Activated T-cell treated with anti-CD3 and anti-CD28 coated beads, Interleukin-2, amount 50 U/mL, for 24 hours (primary cell): ENCODE measurements at regions not wholly inside any gene's neighbourhood (a gene's known extent, or its start where the extent isn't known, plus 50 kb on each side); places are given as distances from the start of the nearest gene placed in this dataset.
"Not testable (repeated sequence)": the region's sequence is repeated elsewhere in the genome, so short reads cannot be mapped to it uniquely, and the experiment has no call there.

Experiments
- DNase-seq: peaks from one replicate; pipeline ENCODE4 v3.0.0-alpha.2; 2020
- H3K27ac Mint-ChIP-seq: 2 replicates; pipeline ENCODE4 v1.8.0; 2020; ENCODE audit warnings: mild to moderate bottlenecking, mixed read lengths
- H3K27me3 Mint-ChIP-seq: 2 replicates; pipeline ENCODE4 v1.8.0; 2020; ENCODE audit warnings: mixed read lengths
- H3K36me3 Mint-ChIP-seq: 2 replicates; pipeline ENCODE4 v1.8.0; 2020; ENCODE audit warnings: low read depth, mixed read lengths
- H3K4me1 Mint-ChIP-seq: 2 replicates; pipeline ENCODE4 v1.8.0; 2020; ENCODE audit warnings: low read depth, mixed read lengths
- H3K4me3 Mint-ChIP-seq: 2 replicates; pipeline ENCODE4 v1.8.0; 2020; ENCODE audit warnings: mild to moderate bottlenecking, moderate library complexity, mixed read lengths
- H3K9me3 Mint-ChIP-seq: 2 replicates; pipeline ENCODE4 v1.8.0; 2020; ENCODE audit warnings: mixed read lengths

DNA sequence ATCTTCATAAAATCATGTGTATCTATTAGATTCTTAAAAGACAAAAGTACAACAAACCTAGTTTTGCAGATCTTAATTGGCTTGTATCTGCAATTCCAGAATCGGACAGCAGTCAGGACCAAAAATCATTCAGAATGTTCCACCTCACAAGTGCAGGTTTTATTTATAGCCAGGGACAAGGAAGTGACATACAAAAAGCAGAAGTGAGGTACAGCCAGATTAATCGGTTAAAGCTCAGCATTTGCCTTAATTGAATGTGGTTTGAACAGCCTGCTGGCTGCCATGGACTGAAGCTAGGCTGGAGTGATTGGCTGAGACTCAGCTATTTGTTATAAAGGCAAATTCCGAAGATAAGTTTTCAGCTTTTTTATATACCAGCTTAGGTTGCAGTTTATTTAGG is 932.6 kb downstream of the C4orf33 start:
- Mint-ChIP-seq H3K27me3 (no peaks in the 10 kb centered on the region), H3K4me1 (no peaks in the 10 kb centered on the region), H3K4me3 (no peak overlapping the region), H3K36me3 (no peaks in the 10 kb centered on the region), H3K9me3 (no peaks in the 10 kb centered on the region), H3K27ac (no peak overlapping the region)
- DNase-seq, result no peak

DNA sequence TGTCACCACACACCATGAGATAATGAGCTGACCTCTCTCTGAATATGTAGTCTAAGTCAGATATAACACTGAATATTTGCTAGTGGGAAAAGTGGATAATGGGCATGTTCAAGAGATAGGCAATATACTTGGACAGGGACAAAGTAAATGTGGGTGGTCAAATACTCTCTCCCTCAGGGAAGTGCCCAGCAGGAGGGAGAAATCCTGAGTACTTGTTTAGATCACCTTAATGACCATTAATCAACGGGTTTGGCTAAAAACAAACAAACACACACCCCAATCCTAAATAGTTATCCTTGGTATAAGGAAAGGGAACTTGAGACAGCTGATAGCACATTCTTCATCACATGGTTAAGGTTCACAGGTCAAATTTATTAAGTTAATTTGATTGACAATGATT is 933.5 kb downstream of the C4orf33 start:
- DNase-seq, result no peak
- no peak overlapping the region for H3K27ac Mint-ChIP-seq
- H3K4me3 Mint-ChIP-seq, result no peak overlapping the region
- H3K36me3 Mint-ChIP-seq, result no peaks in the 10 kb centered on the region
- no peaks in the 10 kb centered on the region for H3K27me3 Mint-ChIP-seq
- H3K9me3 Mint-ChIP-seq, result no peaks in the 10 kb centered on the region
- no peaks in the 10 kb centered on the region for H3K4me1 Mint-ChIP-seq

DNA sequence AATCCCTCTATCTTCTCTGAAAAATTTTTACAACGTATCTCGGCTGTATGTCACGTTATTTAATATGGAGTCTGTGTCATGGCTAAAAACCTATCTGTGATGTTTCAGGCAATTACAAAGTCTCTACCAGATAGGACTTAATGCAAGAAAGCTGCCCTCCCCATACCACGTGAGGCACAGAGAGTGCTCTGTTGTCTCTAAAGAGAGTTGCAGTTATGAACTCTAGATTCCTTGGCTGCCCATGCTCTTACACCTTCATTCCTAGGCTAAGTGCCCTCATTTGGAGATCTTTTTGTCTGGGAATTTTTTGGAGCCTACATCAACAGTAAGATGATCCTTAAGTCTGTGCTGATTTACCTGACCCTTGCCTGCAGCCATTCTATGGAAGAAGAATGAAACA is 935.9 kb downstream of the C4orf33 start:
- no peaks in the 10 kb centered on the region for H3K9me3 Mint-ChIP-seq

DNA sequence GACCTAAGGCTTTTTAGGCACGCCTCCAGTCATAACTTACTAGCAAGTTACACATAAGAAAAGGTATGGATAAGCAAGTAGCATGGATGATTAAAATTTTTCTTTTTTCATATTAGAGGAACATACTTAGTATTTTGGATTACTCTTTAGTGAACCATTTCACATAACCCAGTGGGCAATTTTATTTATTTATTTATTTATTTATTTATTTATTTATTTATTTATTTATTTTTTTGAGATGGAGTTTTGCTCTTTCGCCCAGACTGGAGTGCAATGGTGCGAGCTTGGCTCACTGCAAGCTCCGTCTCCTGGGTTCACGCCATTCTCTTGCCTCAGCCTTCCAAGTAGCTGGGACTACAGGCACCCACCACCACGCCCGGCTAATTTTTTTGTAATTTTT is 937.7 kb downstream of the C4orf33 start:
- H3K27ac Mint-ChIP-seq, H3K4me1 Mint-ChIP-seq, H3K9me3 Mint-ChIP-seq, H3K27me3 Mint-ChIP-seq, DNase-seq, H3K4me3 Mint-ChIP-seq, H3K36me3 Mint-ChIP-seq: not testable (repeated sequence)

More for the DNA sequence above, 935.9 kb downstream of the C4orf33 start:
- H3K27me3 Mint-ChIP-seq, result no peaks in the 10 kb centered on the region
- H3K4me3 Mint-ChIP-seq, result no peak overlapping the region
- H3K36me3 Mint-ChIP-seq, result no peaks in the 10 kb centered on the region
- no peak for DNase-seq
- H3K4me1 Mint-ChIP-seq, result no peaks in the 10 kb centered on the region
- no peak overlapping the region for H3K27ac Mint-ChIP-seq

DNA sequence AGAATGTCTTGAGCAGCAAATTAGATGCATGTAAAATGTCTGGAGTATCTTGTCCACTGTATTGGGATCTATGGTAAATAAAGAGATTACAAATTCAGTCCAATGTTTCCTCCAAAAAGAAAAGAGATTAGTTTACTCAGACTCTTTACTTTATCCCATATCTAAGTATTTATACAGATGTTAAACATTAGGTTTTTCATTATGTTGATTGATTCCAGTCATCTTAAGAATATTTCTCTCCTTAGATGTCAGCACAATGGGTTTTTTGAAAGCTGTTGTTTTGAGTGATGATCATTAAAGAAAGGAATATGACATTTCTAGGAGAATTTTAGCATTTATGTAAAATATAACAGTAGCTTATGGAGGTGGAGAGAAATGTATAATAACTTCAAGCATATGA is 938.9 kb downstream of the C4orf33 start:
- Mint-ChIP-seq H3K4me1 (no peaks in the 10 kb centered on the region), H3K9me3 (no peaks in the 10 kb centered on the region), H3K36me3 (no peaks in the 10 kb centered on the region), H3K27me3 (no peaks in the 10 kb centered on the region), H3K4me3 (no peak overlapping the region), H3K27ac (no peak overlapping the region)
- no peak for DNase-seq

DNA sequence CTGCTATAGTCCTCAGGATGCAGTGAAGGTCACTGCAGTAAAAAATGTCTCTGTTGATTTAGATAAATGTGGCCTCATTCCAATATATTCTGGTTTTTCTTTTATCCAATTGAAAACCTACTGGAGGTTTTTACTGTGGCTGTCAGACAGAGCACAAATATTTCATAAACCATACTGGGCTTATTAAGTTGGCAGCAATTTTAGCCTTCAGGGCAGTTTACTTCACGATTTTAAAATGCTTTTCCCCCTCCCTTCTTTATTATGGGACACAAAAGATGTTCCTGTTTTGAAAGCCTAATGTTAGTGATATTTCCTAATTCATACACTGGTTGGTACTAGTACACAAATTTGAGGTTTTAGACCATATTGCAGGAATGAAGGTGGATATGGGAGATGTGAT is 939.4 kb downstream of the C4orf33 start:
- H3K4me3 Mint-ChIP-seq, result no peak overlapping the region
- H3K9me3 Mint-ChIP-seq, result no peaks in the 10 kb centered on the region
- no peaks in the 10 kb centered on the region for H3K27me3 Mint-ChIP-seq
- no peaks in the 10 kb centered on the region for H3K4me1 Mint-ChIP-seq
- no peak for DNase-seq
- H3K27ac Mint-ChIP-seq, result no peak overlapping the region
- no peaks in the 10 kb centered on the region for H3K36me3 Mint-ChIP-seq

DNA sequence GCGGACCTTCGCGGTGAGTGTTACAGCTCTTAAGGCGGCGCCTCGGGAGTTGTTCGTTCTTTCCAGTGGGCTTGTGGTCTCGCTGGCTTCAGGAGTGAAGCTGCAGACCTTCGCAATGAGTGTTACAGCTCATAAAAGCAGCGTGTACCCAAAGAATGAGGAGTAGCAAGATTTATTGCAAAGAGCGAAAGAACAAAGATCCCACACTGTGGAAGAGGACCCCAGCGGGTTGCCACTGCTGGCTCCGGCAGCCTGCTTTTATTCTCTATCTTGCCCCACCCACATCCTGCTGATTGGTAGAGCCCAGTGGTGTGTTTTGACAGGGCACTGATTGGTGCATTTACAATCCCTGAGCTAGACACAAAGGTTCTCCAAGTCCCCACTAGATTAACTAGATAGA is 941.9 kb downstream of the C4orf33 start:
- DNase-seq, H3K36me3 Mint-ChIP-seq, H3K27ac Mint-ChIP-seq, H3K9me3 Mint-ChIP-seq, H3K4me1 Mint-ChIP-seq, H3K4me3 Mint-ChIP-seq, H3K27me3 Mint-ChIP-seq: not testable (repeated sequence)

DNA sequence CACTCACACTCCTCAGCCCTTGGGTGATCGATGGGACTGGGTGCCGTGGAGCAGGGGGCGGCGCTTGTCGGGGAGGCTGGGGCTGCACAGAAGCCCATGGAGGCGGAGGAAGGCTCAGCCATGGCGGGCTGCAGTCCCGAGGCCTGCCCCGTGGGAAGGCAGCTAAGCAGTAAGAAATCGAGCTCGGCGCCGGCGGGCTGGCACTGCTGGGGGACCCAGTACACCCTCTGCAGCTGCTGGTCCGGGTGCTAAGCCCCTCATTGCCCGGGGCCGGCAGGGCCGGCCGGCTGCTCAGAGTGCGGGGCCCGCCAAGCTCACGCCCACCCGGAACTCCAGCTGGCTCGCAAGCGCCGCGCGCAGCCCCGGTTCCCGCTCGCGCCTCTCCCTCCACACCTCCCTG is 942.6 kb downstream of the C4orf33 start:
- not testable (repeated sequence) for H3K4me1 Mint-ChIP-seq, H3K27ac Mint-ChIP-seq, H3K9me3 Mint-ChIP-seq, H3K36me3 Mint-ChIP-seq, H3K27me3 Mint-ChIP-seq, H3K4me3 Mint-ChIP-seq, DNase-seq

DNA sequence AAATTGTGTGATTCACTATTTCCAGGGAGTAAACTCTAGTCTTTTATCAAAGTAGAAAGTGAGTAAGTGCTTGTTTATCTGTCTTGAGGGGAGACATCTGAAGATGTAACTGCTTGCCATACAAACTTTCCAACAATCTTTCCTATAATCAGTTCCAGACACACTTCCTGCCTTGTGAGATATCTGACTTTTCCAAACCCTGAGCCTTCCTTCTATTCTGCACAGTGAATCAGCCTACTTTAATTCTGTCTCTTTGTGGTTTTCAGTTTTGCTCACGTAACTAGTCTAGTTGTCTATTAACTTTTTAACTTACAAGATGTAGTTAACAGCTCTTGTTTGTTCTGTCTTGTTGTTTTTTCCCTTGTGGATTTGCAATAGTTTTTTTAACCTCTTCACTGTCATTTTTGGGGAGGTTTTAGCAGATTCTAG is 947.8 kb downstream of the C4orf33 start:
- no peak for DNase-seq
- no peak overlapping the region for H3K4me3 Mint-ChIP-seq
- no peaks in the 10 kb centered on the region for H3K36me3 Mint-ChIP-seq
- H3K27ac Mint-ChIP-seq, result no peak overlapping the region
- H3K9me3 Mint-ChIP-seq, result no peaks in the 10 kb centered on the region
- no peaks in the 10 kb centered on the region for H3K4me1 Mint-ChIP-seq
- no peaks in the 10 kb centered on the region for H3K27me3 Mint-ChIP-seq

DNA sequence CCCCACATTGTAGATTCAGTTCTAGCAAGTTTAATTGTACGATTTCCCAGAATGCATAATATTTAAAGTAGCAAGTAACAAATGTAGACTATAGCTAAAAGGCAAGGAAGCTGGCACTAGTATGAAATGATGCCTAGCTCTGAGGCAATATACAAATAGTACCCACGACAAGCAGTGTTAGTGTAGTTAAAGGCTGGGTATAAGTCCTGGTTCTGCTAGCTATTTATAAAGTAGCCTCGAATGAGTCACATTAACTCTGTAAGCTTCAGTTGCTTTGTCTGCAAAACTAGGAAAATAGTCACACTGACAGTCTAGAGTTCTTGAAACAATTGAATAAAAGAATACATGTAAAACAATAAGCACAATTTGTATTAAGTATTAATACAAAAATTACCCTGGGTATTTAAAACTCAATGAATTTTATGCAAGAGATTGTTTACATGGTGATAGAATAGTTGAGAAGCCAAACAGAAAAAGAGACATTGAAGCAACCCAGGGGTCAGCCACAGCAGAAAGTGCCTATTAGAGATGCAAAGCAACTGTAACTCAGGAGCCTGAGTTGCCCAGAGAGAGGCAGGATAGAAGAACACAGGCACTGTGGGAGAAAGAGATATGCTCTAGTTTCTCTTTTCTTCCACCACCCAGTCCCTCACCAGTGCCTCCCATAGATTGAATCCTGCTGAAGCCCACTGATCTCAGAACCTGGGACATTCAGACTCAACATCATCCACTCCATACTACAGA is 949.0 kb downstream of the C4orf33 start:
- no peaks in the 10 kb centered on the region for H3K27me3 Mint-ChIP-seq
- no peaks in the 10 kb centered on the region for H3K4me1 Mint-ChIP-seq
- H3K36me3 Mint-ChIP-seq, result no peaks in the 10 kb centered on the region
- no peak overlapping the region for H3K27ac Mint-ChIP-seq
- no peak overlapping the region for H3K4me3 Mint-ChIP-seq
- H3K9me3 Mint-ChIP-seq, result no peaks in the 10 kb centered on the region
- DNase-seq, result no peak

DNA sequence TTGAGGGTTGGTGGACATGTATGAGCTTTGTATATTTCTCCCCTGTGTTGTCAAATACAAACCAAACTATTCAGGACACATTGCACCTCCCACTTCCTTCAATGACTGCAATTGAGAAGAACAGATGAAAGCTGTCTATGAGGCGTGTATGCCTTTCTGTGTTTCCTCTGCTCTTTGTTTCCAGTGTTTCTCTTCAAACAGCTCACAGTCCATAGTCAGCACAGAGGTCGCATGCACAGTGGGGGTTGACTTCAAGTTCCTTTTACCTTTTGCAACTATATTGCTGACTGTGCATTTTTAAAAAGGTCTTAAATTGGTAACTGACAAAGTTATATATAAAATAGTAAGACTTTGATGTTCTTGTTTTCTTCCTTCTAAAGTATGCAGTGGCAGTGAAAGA is 957.8 kb downstream of the C4orf33 start:
- no peaks in the 10 kb centered on the region for H3K4me1 Mint-ChIP-seq
- H3K27me3 Mint-ChIP-seq, result no peaks in the 10 kb centered on the region
- H3K27ac Mint-ChIP-seq, result no peak overlapping the region
- no peaks in the 10 kb centered on the region for H3K36me3 Mint-ChIP-seq
- no peak for DNase-seq
- H3K9me3 Mint-ChIP-seq, result peaks cover 8% of the 10 kb centered on the region
- no peak overlapping the region for H3K4me3 Mint-ChIP-seq

DNA sequence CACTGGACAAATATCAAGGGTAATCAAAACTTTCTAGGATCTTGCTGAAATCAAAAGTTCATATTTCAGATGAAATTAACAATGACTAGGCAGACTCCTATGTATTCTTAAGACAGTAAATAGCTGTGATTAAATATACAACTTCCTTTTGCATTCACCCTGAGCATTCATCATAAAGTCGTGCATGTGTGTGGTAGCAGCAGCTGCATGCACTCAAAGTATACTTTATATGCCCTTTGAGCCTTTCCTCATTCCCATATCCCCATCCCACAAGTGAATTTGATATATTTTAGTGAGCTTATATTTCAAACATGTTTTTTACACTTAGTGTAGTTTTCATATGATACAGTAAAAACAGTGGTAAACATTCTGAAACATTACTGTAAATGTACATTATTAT is 959.0 kb downstream of the C4orf33 start:
- H3K27me3 Mint-ChIP-seq, result no peaks in the 10 kb centered on the region
- DNase-seq, result no peak
- no peak overlapping the region for H3K27ac Mint-ChIP-seq
- H3K36me3 Mint-ChIP-seq, result no peaks in the 10 kb centered on the region
- peaks cover 8% of the 10 kb centered on the region for H3K9me3 Mint-ChIP-seq
- no peak overlapping the region for H3K4me3 Mint-ChIP-seq
- H3K4me1 Mint-ChIP-seq, result no peaks in the 10 kb centered on the region

DNA sequence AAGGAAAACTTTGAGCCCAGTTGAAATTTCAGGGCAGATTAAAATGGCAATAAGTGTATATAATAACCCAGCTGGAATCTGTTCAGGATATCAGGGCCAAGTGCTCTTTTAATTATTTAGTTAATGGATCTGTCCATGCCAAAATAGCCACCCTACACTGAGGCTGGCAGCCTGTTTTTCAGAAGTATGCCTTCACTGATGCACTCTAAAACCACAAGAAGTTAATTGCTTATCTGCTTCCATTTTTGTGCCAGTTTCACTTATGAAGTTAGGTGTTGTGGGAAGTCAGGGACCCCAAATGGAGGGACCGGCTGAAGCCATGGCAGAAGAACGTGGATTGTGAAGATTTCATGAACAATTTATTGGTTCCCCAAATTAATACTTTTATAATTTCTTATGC is 960.3 kb downstream of the C4orf33 start:
- H3K4me3 Mint-ChIP-seq, result no peak overlapping the region
- peaks cover 8% of the 10 kb centered on the region for H3K9me3 Mint-ChIP-seq
- H3K36me3 Mint-ChIP-seq, result no peaks in the 10 kb centered on the region
- no peaks in the 10 kb centered on the region for H3K4me1 Mint-ChIP-seq
- H3K27ac Mint-ChIP-seq, result no peak overlapping the region
- no peaks in the 10 kb centered on the region for H3K27me3 Mint-ChIP-seq
- no peak for DNase-seq

DNA sequence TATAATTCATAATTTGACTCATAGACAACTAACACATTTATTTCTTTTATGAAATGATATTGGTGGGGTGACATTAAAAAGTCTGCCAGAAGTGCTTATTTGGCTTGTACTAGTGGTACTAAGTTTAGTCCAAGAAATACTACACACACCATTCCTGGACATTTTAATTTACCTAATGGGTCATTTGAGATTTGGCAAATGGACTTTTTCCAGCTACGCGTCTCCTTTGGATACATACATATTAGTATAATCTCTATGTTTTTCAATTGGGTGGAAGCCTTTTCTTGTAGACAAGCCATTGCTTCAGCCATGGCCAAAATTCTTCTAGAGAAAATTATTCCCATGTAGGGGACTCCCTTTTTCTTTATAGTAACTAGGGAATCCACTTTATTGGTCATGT is 968.5 kb downstream of the C4orf33 start:
- H3K4me1 Mint-ChIP-seq, result no peaks in the 10 kb centered on the region
- no peaks in the 10 kb centered on the region for H3K36me3 Mint-ChIP-seq
- H3K9me3 Mint-ChIP-seq, result peaks cover 2% of the 10 kb centered on the region
- no peak overlapping the region for H3K27ac Mint-ChIP-seq
- no peak for DNase-seq
- no peaks in the 10 kb centered on the region for H3K27me3 Mint-ChIP-seq
- H3K4me3 Mint-ChIP-seq, result no peak overlapping the region

DNA sequence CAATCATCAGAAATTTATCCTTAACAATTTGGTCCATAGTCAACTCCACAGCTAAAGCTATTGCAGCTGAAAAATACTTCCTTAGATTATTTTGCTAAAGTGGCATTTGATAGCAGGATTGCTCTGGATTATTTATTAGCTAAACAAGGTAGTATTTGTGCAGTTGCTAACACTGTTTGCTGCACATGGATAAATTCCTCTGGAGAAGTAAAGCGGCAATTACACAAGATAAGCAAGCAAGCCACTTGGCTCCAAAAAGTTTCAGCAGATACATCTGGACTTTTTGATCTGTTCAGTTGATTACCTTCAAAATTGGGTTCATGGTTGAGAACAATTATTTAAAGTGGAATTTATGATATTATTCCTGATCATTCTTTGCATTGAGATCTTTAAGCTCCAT is 971.5 kb downstream of the C4orf33 start:
- DNase-seq, result no peak
- Mint-ChIP-seq H3K9me3 (peaks cover 4% of the 10 kb centered on the region), H3K4me3 (no peak overlapping the region), H3K27ac (no peak overlapping the region), H3K4me1 (no peaks in the 10 kb centered on the region), H3K36me3 (no peaks in the 10 kb centered on the region), H3K27me3 (no peaks in the 10 kb centered on the region)

DNA sequence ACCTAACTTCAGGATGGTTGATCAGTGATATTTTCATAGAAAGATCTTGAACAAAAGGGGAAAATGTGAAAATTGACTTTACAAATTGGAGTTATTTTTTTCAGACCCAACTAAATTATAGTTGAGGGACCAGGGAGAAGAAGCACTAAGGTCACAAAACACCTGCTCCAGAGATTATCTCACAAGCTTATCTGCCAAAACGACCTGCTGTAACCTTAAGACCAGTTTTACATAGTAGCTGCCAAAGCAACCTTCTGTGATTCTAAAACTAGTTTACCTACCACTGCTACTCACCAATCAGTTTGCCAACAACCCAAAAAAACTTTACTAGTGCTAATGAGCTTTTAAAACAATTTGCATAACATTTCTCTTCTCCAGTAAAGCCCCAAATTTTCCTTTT is 972.1 kb downstream of the C4orf33 start:
- H3K27ac Mint-ChIP-seq, result no peak overlapping the region
- H3K27me3 Mint-ChIP-seq, result no peaks in the 10 kb centered on the region
- peaks cover 5% of the 10 kb centered on the region for H3K9me3 Mint-ChIP-seq
- H3K4me3 Mint-ChIP-seq, result no peak overlapping the region
- H3K36me3 Mint-ChIP-seq, result no peaks in the 10 kb centered on the region
- DNase-seq, result no peak
- no peaks in the 10 kb centered on the region for H3K4me1 Mint-ChIP-seq
